Suprapubic skin (tissue), 4 donors: ENCODE measurements at regions not wholly inside any gene's neighbourhood (a gene's known extent, or its start where the extent isn't known, plus 50 kb on each side); places are given as distances from the start of the nearest gene placed in this dataset.

Experiments
- DNase-seq, 2 donors: peaks; one replicate each; pipeline ENCODE4 v3.0.0-alpha.2; 2019; ENCODE audit warnings: low spot score in 2 of 2
- H3K27ac ChIP-seq: fragments of 200-600 bp; sonication (generic); one replicate; pipeline ENCODE4 v1.5.1; 2019
- H3K27me3 ChIP-seq: fragments of 200-600 bp; sonication (generic); one replicate; pipeline ENCODE4 v1.5.1; 2019
- H3K36me3 ChIP-seq: fragments of 200-600 bp; sonication (generic); one replicate; pipeline ENCODE4 v1.5.1; 2019
- H3K4me1 ChIP-seq: fragments of 200-600 bp; sonication (generic); one replicate; pipeline ENCODE4 v1.5.1; 2019
- H3K4me3 ChIP-seq: fragments of 200-600 bp; sonication (generic); one replicate; pipeline ENCODE4 v1.5.1; 2019; ENCODE audit warnings: mild to moderate bottlenecking
- H3K9me3 ChIP-seq: fragments of 200-600 bp; sonication (generic); one replicate; pipeline ENCODE4 v1.5.1; 2019
- CTCF ChIP-seq, 2 donors: fragments of 200-600 bp in 1 of 2; fragments of 450-650 bp in 1 of 2; sonication (generic) in 1 of 2; IDR thresholded peaks; one replicate each; pipeline ENCODE4 v1.5.1; 2016 to 2019; ENCODE audit warnings: antibody characterized with exemption in 2 of 2, mild to moderate bottlenecking in 1 of 2, moderate library complexity in 1 of 2
- EP300 ChIP-seq: sonication (generic); formaldehyde crosslinking; IDR thresholded peaks from one replicate; pipeline ENCODE4 v1.6.1; 2017; ENCODE audit warnings: antibody characterized with exemption
- POLR2A ChIP-seq, 2 donors: fragments of 450-650 bp; IDR thresholded peaks; one replicate each; pipeline ENCODE4 v1.6.1; 2017; ENCODE audit warnings: antibody characterized with exemption in 2 of 2, mild to moderate bottlenecking in 2 of 2, moderate library complexity in 2 of 2
- POLR2AphosphoS5 ChIP-seq, 3 donors: sonication (generic); formaldehyde crosslinking; IDR thresholded peaks; one replicate each; pipeline ENCODE4 v1.6.1; 2017; ENCODE audit warnings: antibody characterized with exemption in 3 of 3
- WGBS: methylation state at CpG from one replicate; pipeline ENCODE4 v1.1.5; 2018; 5-methylcytosine and 5-hydroxymethylcytosine counted together

DNA sequence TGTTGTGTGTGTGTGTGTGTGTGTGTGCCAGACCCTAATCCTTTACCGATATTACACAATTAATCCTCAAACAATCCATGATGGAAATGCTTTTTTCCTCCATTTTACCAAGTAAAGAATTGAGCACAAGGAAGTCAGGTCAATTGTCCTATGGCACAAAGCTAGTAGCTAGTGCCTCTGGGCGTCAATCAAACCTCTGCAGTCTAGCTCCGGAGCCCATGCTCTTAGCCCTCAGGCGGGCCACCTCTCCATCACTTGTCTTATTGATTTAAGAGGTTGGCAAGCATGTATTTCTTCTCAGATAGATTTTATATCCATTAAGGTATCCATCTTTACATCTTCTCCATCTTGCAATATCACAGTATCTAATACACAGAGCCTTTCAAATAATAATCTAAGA, 886.6 kb downstream of the TBL1XR1 start:
- TF ChIP-seq POLR2AphosphoS5 (IDR thresholded peaks at IDR 0.05) (no peak), EP300 (no peak), CTCF (IDR thresholded peaks at IDR 0.05) (no peak), POLR2A (IDR thresholded peaks at IDR 0.05) (no peak)
- Histone ChIP-seq H3K4me1 (no peaks in the 10 kb centered on the region), H3K9me3 (no peaks in the 10 kb centered on the region), H3K36me3 (no peaks in the 10 kb centered on the region), H3K4me3 (no peak overlapping the region), H3K27me3 (no peaks in the 10 kb centered on the region), H3K27ac (no peak overlapping the region)
- DNase-seq: no peak
- 77% methylated on average over 4 of the region's 4 CpGs for WGBS

GRCh38 chr3:176302271-176302670, 895.0 kb downstream of the TBL1XR1 start:
- Histone ChIP-seq H3K4me1 (no peaks in the 10 kb centered on the region), H3K27me3 (no peaks in the 10 kb centered on the region), H3K9me3 (no peaks in the 10 kb centered on the region), H3K36me3 (no peaks in the 10 kb centered on the region), H3K27ac (no peak overlapping the region), H3K4me3 (no peak overlapping the region)
- 98% methylated on average over 2 of the region's 2 CpGs for WGBS
- DNase-seq: no peak
- TF ChIP-seq POLR2AphosphoS5 (IDR thresholded peaks at IDR 0.05) (no peak), CTCF (IDR thresholded peaks at IDR 0.05) (no peak), POLR2A (IDR thresholded peaks at IDR 0.05) (no peak), EP300 (no peak)

GRCh38 chr3:176296066-176296597, 901.1 kb downstream of the TBL1XR1 start:
- no peak for TF ChIP-seq CTCF (IDR thresholded peaks at IDR 0.05)
- TF ChIP-seq POLR2AphosphoS5 (IDR thresholded peaks at IDR 0.05): no peak
- TF ChIP-seq EP300: no peak
- no peak overlapping the region for H3K27ac ChIP-seq
- H3K9me3 ChIP-seq: no peaks in the 10 kb centered on the region
- H3K4me1 ChIP-seq: no peaks in the 10 kb centered on the region
- H3K4me3 ChIP-seq: no peak overlapping the region
- no peaks in the 10 kb centered on the region for H3K27me3 ChIP-seq
- no peaks in the 10 kb centered on the region for H3K36me3 ChIP-seq
- no peak for DNase-seq
- WGBS: 87% methylated on average over 1 of the region's 1 CpG

DNA sequence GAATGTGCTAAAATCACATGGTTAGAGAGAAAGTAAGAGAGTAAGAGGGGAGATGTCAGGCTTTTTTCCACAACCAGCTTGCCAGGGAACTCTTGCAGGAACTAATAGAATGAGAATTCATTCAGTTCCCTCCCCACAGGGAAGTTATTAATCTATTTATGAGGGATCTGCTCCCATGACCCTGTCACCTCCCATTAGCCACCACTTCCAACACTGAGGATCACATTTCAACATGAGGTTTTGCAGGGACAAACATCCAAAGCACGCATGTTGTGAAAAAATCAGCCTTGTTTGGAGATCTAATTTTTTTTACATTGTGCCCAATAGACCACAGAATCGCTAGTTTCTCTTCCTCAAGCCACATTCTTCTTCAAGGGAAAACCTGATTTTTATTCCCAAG, 904.0 kb downstream of the TBL1XR1 start:
- H3K36me3 ChIP-seq: no peaks in the 10 kb centered on the region
- TF ChIP-seq POLR2AphosphoS5 (IDR thresholded peaks at IDR 0.05) (no peak), CTCF (IDR thresholded peaks at IDR 0.05) (no peak), EP300 (no peak), POLR2A (IDR thresholded peaks at IDR 0.05) (no peak)
- H3K27me3 ChIP-seq: no peaks in the 10 kb centered on the region
- no peak for DNase-seq
- no peak overlapping the region for H3K4me3 ChIP-seq
- H3K9me3 ChIP-seq: no peaks in the 10 kb centered on the region
- H3K4me1 ChIP-seq: no peaks in the 10 kb centered on the region
- H3K27ac ChIP-seq: no peak overlapping the region
- WGBS: 57% methylated on average over 2 of the region's 2 CpGs

GRCh38 chr3:176286476-176287085, 910.7 kb downstream of the TBL1XR1 start:
- 44% methylated on average over 3 of the region's 3 CpGs for WGBS
- H3K27me3 ChIP-seq: no peaks in the 10 kb centered on the region
- H3K27ac ChIP-seq: no peak overlapping the region
- no peaks in the 10 kb centered on the region for H3K9me3 ChIP-seq
- H3K4me1 ChIP-seq: no peaks in the 10 kb centered on the region
- H3K4me3 ChIP-seq: no peak overlapping the region
- no peak for DNase-seq
- no peak for TF ChIP-seq CTCF (IDR thresholded peaks at IDR 0.05)
- no peak for TF ChIP-seq POLR2A (IDR thresholded peaks at IDR 0.05)
- no peak for TF ChIP-seq EP300
- TF ChIP-seq POLR2AphosphoS5 (IDR thresholded peaks at IDR 0.05): no peak
- no peaks in the 10 kb centered on the region for H3K36me3 ChIP-seq
